ENCODE measurements at regions not wholly inside any gene's neighbourhood (a gene's known extent, or its start where the extent isn't known, plus 50 kb on each side); places are given as distances from the start of the nearest gene placed in this dataset.

GRCh38 chr2:155364766-155365165, 666.3 kb downstream of the KCNJ3 start:
- Histone ChIP-seq H3K79me2 (replicated peaks; ENCODE audit: insufficient read depth) (no peaks in the 10 kb centered on the region), H3K36me3 (ENCODE audit: insufficient read depth) (no peaks in the 10 kb centered on the region), H2AFZ (no peak overlapping the region), H3K9me2 (ENCODE audit: insufficient read depth) (no peaks in the 10 kb centered on the region), H3K4me1 (ENCODE audit: insufficient read depth) (no peaks in the 10 kb centered on the region; the same call in 1 of the 2 replicates), H4K20me1 (replicated peaks; ENCODE audit: insufficient read depth) (no peaks in the 10 kb centered on the region), H3K27me3 (ENCODE audit: insufficient read depth) (no peaks in the 10 kb centered on the region), H3F3A (replicated peaks; ENCODE audit: low read depth) (no peaks in the 10 kb centered on the region), H3K27ac (ENCODE audit: low read depth) (no peak overlapping the region), H3K4me3 (no peak overlapping the region), H3K4me2 (no peak overlapping the region)
- H3K9me3 Mint-ChIP-seq: no peaks in the 10 kb centered on the region
- H3K27ac Mint-ChIP-seq: no peak overlapping the region
- H3K36me3 Mint-ChIP-seq (ENCODE audit: low read depth): no peaks in the 10 kb centered on the region
- DNase-seq (ENCODE audit: low spot score) (no peak), ATAC-seq (no peak)
- H3K4me1 Mint-ChIP-seq: no peaks in the 10 kb centered on the region
- H3K27me3 Mint-ChIP-seq (ENCODE audit: insufficient read depth, low read depth, poor library complexity): no peaks in the 10 kb centered on the region
- H3K4me3 Mint-ChIP-seq: no peak overlapping the region
- no peak for TF ChIP-seq JUNB (IDR thresholded peaks at IDR 0.05; ENCODE audit: unreplicated experiment)
- TF ChIP-seq, protein P1, sequence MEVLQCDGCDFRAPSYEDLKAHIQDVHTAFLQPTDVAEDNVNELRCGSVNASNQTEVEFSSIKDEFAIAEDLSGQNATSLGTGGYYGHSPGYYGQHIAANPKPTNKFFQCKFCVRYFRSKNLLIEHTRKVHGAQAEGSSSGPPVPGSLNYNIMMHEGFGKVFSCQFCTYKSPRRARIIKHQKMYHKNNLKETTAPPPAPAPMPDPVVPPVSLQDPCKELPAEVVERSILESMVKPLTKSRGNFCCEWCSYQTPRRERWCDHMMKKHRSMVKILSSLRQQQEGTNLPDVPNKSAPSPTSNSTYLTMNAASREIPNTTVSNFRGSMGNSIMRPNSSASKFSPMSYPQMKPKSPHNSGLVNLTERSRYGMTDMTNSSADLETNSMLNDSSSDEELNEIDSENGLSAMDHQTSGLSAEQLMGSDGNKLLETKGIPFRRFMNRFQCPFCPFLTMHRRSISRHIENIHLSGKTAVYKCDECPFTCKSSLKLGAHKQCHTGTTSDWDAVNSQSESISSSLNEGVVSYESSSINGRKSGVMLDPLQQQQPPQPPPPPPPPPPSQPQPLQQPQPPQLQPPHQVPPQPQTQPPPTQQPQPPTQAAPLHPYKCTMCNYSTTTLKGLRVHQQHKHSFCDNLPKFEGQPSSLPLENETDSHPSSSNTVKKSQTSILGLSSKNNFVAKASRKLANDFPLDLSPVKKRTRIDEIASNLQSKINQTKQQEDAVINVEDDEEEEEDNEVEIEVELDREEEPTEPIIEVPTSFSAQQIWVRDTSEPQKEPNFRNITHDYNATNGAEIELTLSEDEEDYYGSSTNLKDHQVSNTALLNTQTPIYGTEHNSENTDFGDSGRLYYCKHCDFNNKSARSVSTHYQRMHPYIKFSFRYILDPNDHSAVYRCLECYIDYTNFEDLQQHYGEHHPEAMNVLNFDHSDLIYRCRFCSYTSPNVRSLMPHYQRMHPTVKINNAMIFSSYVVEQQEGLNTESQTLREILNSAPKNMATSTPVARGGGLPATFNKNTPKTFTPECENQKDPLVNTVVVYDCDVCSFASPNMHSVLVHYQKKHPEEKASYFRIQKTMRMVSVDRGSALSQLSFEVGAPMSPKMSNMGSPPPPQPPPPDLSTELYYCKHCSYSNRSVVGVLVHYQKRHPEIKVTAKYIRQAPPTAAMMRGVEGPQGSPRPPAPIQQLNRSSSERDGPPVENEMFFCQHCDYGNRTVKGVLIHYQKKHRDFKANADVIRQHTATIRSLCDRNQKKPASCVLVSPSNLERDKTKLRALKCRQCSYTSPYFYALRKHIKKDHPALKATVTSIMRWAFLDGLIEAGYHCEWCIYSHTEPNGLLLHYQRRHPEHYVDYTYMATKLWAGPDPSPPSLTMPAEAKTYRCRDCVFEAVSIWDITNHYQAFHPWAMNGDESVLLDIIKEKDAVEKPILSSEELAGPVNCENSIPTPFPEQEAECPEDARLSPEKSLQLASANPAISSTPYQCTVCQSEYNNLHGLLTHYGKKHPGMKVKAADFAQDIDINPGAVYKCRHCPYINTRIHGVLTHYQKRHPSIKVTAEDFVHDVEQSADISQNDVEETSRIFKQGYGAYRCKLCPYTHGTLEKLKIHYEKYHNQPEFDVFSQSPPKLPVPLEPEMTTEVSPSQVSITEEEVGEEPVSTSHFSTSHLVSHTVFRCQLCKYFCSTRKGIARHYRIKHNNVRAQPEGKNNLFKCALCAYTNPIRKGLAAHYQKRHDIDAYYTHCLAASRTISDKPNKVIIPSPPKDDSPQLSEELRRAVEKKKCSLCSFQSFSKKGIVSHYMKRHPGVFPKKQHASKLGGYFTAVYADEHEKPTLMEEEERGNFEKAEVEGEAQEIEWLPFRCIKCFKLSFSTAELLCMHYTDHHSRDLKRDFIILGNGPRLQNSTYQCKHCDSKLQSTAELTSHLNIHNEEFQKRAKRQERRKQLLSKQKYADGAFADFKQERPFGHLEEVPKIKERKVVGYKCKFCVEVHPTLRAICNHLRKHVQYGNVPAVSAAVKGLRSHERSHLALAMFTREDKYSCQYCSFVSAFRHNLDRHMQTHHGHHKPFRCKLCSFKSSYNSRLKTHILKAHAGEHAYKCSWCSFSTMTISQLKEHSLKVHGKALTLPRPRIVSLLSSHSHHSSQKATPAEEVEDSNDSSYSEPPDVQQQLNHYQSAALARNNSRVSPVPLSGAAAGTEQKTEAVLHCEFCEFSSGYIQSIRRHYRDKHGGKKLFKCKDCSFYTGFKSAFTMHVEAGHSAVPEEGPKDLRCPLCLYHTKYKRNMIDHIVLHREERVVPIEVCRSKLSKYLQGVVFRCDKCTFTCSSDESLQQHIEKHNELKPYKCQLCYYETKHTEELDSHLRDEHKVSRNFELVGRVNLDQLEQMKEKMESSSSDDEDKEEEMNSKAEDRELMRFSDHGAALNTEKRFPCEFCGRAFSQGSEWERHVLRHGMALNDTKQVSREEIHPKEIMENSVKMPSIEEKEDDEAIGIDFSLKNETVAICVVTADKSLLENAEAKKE (CRISPR knock-in tag; IDR thresholded peaks at IDR 0.05): no peak
- TF ChIP-seq EZH2phosphoT487 (IDR thresholded peaks at IDR 0.05; ENCODE audit: unreplicated experiment): no peak
- no peak for TF ChIP-seq CREB1 (CRISPR knock-in tag; IDR thresholded peaks at IDR 0.05; ENCODE audit: low read depth)
- TF ChIP-seq, protein P2, sequence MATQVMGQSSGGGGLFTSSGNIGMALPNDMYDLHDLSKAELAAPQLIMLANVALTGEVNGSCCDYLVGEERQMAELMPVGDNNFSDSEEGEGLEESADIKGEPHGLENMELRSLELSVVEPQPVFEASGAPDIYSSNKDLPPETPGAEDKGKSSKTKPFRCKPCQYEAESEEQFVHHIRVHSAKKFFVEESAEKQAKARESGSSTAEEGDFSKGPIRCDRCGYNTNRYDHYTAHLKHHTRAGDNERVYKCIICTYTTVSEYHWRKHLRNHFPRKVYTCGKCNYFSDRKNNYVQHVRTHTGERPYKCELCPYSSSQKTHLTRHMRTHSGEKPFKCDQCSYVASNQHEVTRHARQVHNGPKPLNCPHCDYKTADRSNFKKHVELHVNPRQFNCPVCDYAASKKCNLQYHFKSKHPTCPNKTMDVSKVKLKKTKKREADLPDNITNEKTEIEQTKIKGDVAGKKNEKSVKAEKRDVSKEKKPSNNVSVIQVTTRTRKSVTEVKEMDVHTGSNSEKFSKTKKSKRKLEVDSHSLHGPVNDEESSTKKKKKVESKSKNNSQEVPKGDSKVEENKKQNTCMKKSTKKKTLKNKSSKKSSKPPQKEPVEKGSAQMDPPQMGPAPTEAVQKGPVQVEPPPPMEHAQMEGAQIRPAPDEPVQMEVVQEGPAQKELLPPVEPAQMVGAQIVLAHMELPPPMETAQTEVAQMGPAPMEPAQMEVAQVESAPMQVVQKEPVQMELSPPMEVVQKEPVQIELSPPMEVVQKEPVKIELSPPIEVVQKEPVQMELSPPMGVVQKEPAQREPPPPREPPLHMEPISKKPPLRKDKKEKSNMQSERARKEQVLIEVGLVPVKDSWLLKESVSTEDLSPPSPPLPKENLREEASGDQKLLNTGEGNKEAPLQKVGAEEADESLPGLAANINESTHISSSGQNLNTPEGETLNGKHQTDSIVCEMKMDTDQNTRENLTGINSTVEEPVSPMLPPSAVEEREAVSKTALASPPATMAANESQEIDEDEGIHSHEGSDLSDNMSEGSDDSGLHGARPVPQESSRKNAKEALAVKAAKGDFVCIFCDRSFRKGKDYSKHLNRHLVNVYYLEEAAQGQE (IDR thresholded peaks at IDR 0.05; ENCODE audit: unreplicated experiment): no peak
- TF ChIP-seq EZH2 (IDR thresholded peaks at IDR 0.05; ENCODE audit: low read depth, unreplicated experiment): no peak
- no peak for TF ChIP-seq ZNF331 (CRISPR knock-in tag; IDR thresholded peaks at IDR 0.05; ENCODE audit: low read depth)
- TF ChIP-seq, protein P3, sequence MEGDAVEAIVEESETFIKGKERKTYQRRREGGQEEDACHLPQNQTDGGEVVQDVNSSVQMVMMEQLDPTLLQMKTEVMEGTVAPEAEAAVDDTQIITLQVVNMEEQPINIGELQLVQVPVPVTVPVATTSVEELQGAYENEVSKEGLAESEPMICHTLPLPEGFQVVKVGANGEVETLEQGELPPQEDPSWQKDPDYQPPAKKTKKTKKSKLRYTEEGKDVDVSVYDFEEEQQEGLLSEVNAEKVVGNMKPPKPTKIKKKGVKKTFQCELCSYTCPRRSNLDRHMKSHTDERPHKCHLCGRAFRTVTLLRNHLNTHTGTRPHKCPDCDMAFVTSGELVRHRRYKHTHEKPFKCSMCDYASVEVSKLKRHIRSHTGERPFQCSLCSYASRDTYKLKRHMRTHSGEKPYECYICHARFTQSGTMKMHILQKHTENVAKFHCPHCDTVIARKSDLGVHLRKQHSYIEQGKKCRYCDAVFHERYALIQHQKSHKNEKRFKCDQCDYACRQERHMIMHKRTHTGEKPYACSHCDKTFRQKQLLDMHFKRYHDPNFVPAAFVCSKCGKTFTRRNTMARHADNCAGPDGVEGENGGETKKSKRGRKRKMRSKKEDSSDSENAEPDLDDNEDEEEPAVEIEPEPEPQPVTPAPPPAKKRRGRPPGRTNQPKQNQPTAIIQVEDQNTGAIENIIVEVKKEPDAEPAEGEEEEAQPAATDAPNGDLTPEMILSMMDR (conservative IDR thresholded peaks at IDR 0.05; ENCODE audit: low read depth in 2 of 2): no peak
- no peak for TF ChIP-seq NANOG (IDR thresholded peaks at IDR 0.05; ENCODE audit: borderline replicate concordance)
- no peak for TF ChIP-seq ETS1 (IDR thresholded peaks at IDR 0.05)
- no peak for TF ChIP-seq POLR2AphosphoS5 (IDR thresholded peaks at IDR 0.05; ENCODE audit: low read depth)
- TF ChIP-seq ZNF114 (CRISPR knock-in tag; IDR thresholded peaks at IDR 0.05): no peak
- no peak for TF ChIP-seq STAT1 (IDR thresholded peaks at IDR 0.05; ENCODE audit: unreplicated experiment)

All from GM23338 (cell line).